ENCODE measurements at regions not wholly inside any gene's neighbourhood (a gene's known extent, or its start where the extent isn't known, plus 50 kb on each side); places are given as distances from the start of the nearest gene placed in this dataset.

DNA sequence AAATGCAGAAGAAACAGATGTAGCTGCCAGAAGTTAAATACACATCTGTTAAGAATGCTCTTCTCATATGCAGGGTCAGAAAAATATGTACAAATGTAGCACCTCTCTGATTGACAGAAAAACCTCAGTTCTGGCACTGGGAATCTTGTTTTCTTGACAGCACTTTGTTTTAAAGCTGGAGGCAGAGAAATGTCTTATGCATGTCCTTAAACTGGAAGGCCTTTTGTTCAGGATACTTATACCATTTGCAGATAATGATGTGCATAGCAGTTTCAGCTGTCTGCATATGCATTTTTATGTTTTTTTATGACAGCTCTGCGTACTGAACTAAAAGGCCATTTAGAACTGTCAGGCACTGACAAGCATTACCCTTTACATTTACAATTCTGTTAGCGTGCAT is 567.9 kb downstream of the EBF1 start:
- Histone ChIP-seq H3F3A (ENCODE audit: insufficient read depth, low read length) (no peaks in the 10 kb centered on the region), H4K20me1 (ENCODE audit: insufficient read depth, low read length) (no peaks in the 10 kb centered on the region), H3K27me3 (replicated peaks; ENCODE audit: insufficient read depth, low read length) (no peaks in the 10 kb centered on the region), H3K4me3 (ENCODE audit: low read length) (no peak overlapping the region), H3K79me2 (ENCODE audit: low read length) (no peaks in the 10 kb centered on the region), H3K4me2 (ENCODE audit: low read depth, low read length) (no peak overlapping the region), H3K27ac (ENCODE audit: low read length) (no peak overlapping the region), H3K36me3 (replicated peaks; ENCODE audit: insufficient read depth, low read length) (no peaks in the 10 kb centered on the region), H3K9me2 (replicated peaks; ENCODE audit: insufficient read depth, low read length) (no peaks in the 10 kb centered on the region), H2AFZ (ENCODE audit: low read length) (no peak overlapping the region), H3K9ac (ENCODE audit: low read length) (no peak overlapping the region), H3K9me3 (replicated peaks; ENCODE audit: insufficient read depth, low read length) (no peaks in the 10 kb centered on the region), H3K4me1 (ENCODE audit: low read length) (peaks cover 9% of the 10 kb centered on the region)
- DNase-seq = no peak
- TF ChIP-seq EZH2 (optimal IDR thresholded peaks at IDR 0.05; ENCODE audit: low read depth, low read length) (no peak), EZH2phosphoT487 (IDR thresholded peaks at IDR 0.05; ENCODE audit: low read length) (no peak), CTCF (IDR thresholded peaks at IDR 0.05; ENCODE audit: low read length) (no peak)

- Histone ChIP-seq H3K9ac (ENCODE audit: low read length) (no peak overlapping the region), H3K4me1 (ENCODE audit: low read length) (peaks cover 9% of the 10 kb centered on the region), H3K27ac (ENCODE audit: low read length) (no peak overlapping the region), H3K79me2 (ENCODE audit: low read length) (no peaks in the 10 kb centered on the region), H3F3A (ENCODE audit: insufficient read depth, low read length) (no peaks in the 10 kb centered on the region), H2AFZ (ENCODE audit: low read length) (no peak overlapping the region), H3K9me3 (replicated peaks; ENCODE audit: insufficient read depth, low read length) (no peaks in the 10 kb centered on the region), H3K4me3 (ENCODE audit: low read length) (no peak overlapping the region), H4K20me1 (ENCODE audit: insufficient read depth, low read length) (no peaks in the 10 kb centered on the region), H3K9me2 (replicated peaks; ENCODE audit: insufficient read depth, low read length) (no peaks in the 10 kb centered on the region), H3K27me3 (replicated peaks; ENCODE audit: insufficient read depth, low read length) (no peaks in the 10 kb centered on the region), H3K4me2 (ENCODE audit: low read depth, low read length) (no peak overlapping the region), H3K36me3 (replicated peaks; ENCODE audit: insufficient read depth, low read length) (no peaks in the 10 kb centered on the region)
- TF ChIP-seq EZH2phosphoT487 (IDR thresholded peaks at IDR 0.05; ENCODE audit: low read length) (no peak), CTCF (IDR thresholded peaks at IDR 0.05; ENCODE audit: low read length) (no peak), EZH2 (optimal IDR thresholded peaks at IDR 0.05; ENCODE audit: low read depth, low read length) (no peak)
- no peak for DNase-seq
These were observed 569.6 kb downstream of the EBF1 start for GRCh38 chr5:158530115-158530514.

DNA sequence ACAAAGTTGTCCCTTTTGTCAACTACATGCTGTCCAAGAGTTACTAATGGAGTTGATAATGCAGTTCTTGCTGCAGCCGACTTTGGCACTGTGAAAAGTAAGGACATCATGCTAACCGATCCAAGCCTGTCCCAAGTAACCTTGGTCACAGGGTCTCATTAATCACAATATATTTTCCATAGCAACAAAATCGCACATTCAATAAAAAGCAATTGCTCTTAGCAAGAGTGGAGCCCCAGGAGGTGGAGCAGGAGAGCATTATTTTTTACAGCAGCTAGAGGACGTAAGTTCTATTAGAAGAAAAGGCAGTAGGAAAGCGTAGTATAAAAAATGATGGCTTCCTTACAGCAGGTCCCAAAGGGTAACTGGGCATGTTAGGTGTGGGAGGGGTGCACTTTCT is 570.3 kb downstream of the EBF1 start:
- Histone ChIP-seq H2AFZ (ENCODE audit: low read length) (no peak overlapping the region), H3K36me3 (replicated peaks; ENCODE audit: insufficient read depth, low read length) (no peaks in the 10 kb centered on the region), H3K27ac (ENCODE audit: low read length) (no peak overlapping the region), H3F3A (ENCODE audit: insufficient read depth, low read length) (no peaks in the 10 kb centered on the region), H4K20me1 (ENCODE audit: insufficient read depth, low read length) (no peaks in the 10 kb centered on the region), H3K4me2 (ENCODE audit: low read depth, low read length) (no peak overlapping the region), H3K4me1 (ENCODE audit: low read length) (peaks cover 9% of the 10 kb centered on the region), H3K27me3 (replicated peaks; ENCODE audit: insufficient read depth, low read length) (no peaks in the 10 kb centered on the region), H3K9me2 (replicated peaks; ENCODE audit: insufficient read depth, low read length) (no peaks in the 10 kb centered on the region), H3K4me3 (ENCODE audit: low read length) (no peak overlapping the region), H3K9me3 (replicated peaks; ENCODE audit: insufficient read depth, low read length) (no peaks in the 10 kb centered on the region), H3K79me2 (ENCODE audit: low read length) (no peaks in the 10 kb centered on the region), H3K9ac (ENCODE audit: low read length) (no peak overlapping the region)
- TF ChIP-seq CTCF (IDR thresholded peaks at IDR 0.05; ENCODE audit: low read length) = no peak
- no peak for TF ChIP-seq EZH2 (optimal IDR thresholded peaks at IDR 0.05; ENCODE audit: low read depth, low read length)
- no peak for TF ChIP-seq EZH2phosphoT487 (IDR thresholded peaks at IDR 0.05; ENCODE audit: low read length)
- no peak for DNase-seq

Measured in MM.1S (cell line).